ENCODE measurements at regions not wholly inside any gene's neighbourhood (a gene's known extent, or its start where the extent isn't known, plus 50 kb on each side); places are given as distances from the start of the nearest gene placed in this dataset.

DNA sequence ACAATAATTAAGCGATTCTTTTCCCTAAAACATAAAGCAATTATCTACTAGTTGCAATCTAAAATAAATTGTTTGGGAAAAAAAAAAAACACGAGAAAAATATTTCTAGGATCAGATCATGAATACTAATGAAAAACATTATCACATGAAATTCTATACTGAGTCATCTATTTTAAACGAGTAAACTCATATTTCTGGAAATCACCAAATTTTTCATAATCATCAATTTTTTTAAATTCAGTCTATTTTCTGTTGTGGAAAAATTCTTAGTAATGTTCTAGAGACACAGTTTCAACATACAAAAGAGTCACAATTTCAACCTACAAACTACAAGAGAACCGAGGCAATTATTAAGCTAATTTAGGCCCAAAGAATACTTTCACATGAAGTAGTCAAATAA is 245.6 kb upstream of the SOX5 start:
- no peaks in the 10 kb centered on the region for H3K36me3 ChIP-seq (ENCODE audit: control insufficient read depth, insufficient read depth, low read length)
- no peak overlapping the region for H3K4me3 ChIP-seq (ENCODE audit: low read depth, low read length)
- H3K27me3 ChIP-seq (ENCODE audit: control insufficient read depth, insufficient read depth, low read length), result no peaks in the 10 kb centered on the region
- no peak for DNase-seq (ENCODE audit: low read depth)
- TF ChIP-seq, protein P1, sequence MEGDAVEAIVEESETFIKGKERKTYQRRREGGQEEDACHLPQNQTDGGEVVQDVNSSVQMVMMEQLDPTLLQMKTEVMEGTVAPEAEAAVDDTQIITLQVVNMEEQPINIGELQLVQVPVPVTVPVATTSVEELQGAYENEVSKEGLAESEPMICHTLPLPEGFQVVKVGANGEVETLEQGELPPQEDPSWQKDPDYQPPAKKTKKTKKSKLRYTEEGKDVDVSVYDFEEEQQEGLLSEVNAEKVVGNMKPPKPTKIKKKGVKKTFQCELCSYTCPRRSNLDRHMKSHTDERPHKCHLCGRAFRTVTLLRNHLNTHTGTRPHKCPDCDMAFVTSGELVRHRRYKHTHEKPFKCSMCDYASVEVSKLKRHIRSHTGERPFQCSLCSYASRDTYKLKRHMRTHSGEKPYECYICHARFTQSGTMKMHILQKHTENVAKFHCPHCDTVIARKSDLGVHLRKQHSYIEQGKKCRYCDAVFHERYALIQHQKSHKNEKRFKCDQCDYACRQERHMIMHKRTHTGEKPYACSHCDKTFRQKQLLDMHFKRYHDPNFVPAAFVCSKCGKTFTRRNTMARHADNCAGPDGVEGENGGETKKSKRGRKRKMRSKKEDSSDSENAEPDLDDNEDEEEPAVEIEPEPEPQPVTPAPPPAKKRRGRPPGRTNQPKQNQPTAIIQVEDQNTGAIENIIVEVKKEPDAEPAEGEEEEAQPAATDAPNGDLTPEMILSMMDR (IDR thresholded peaks at IDR 0.05; ENCODE audit: insufficient read depth, low read depth, low read length), result no peak
- POLR2A ChIA-PET, result no interaction called here
- CTCF ChIA-PET, result no interaction called here

GRCh38 chr12:24191117-24191516 is 241.6 kb upstream of the SOX5 start:
- no peaks in the 10 kb centered on the region for H3K27me3 ChIP-seq (ENCODE audit: control insufficient read depth, insufficient read depth, low read length)
- POLR2A ChIA-PET, result no interaction called here
- TF ChIP-seq, protein P1 (IDR thresholded peaks at IDR 0.05; ENCODE audit: insufficient read depth, low read depth, low read length), result no peak
- no peaks in the 10 kb centered on the region for H3K36me3 ChIP-seq (ENCODE audit: control insufficient read depth, insufficient read depth, low read length)
- CTCF ChIA-PET, result no interaction called here
- no peak overlapping the region for H3K4me3 ChIP-seq (ENCODE audit: low read depth, low read length)
- DNase-seq (ENCODE audit: low read depth), result no peak

DNA sequence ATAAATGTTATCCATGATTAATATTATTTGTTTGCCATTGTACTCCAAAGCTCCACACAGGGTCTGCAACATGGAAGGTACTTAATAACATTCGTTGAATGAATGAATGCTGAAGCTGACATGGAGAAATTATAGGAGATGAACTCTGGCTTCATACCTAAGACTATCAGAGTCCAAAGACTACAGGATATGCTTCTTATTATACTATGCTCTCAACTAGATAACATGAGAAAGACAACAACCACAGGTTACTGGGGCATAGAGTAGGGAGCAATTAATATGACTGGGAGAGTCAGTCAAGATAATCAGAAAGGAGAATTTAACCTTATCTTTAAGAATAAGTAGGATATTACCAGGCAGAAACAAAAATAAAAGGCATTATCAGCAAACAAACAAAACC is 236.3 kb upstream of the SOX5 start:
- Histone ChIP-seq H3K36me3 (ENCODE audit: control insufficient read depth, insufficient read depth, low read length) (no peaks in the 10 kb centered on the region), H3K27me3 (ENCODE audit: control insufficient read depth, insufficient read depth, low read length) (no peaks in the 10 kb centered on the region), H3K4me3 (ENCODE audit: low read depth, low read length) (no peak overlapping the region)
- ChIA-PET CTCF (no interaction called here), POLR2A (no interaction called here)
- no peak for DNase-seq (ENCODE audit: low read depth)
- TF ChIP-seq, protein P1 (IDR thresholded peaks at IDR 0.05; ENCODE audit: insufficient read depth, low read depth, low read length), result no peak

GRCh38 chr12:24177889-24178288 is 228.4 kb upstream of the SOX5 start:
- ChIA-PET CTCF (no interaction called here), POLR2A (no interaction called here)
- no peak for DNase-seq (ENCODE audit: low read depth)
- H3K27me3 ChIP-seq (ENCODE audit: control insufficient read depth, insufficient read depth, low read length), result no peaks in the 10 kb centered on the region
- TF ChIP-seq, protein P1 (IDR thresholded peaks at IDR 0.05; ENCODE audit: insufficient read depth, low read depth, low read length), result no peak
- H3K36me3 ChIP-seq (ENCODE audit: control insufficient read depth, insufficient read depth, low read length), result no peaks in the 10 kb centered on the region
- no peak overlapping the region for H3K4me3 ChIP-seq (ENCODE audit: low read depth, low read length)

- Histone ChIP-seq H3K27me3 (ENCODE audit: control insufficient read depth, insufficient read depth, low read length) (no peaks in the 10 kb centered on the region), H3K36me3 (ENCODE audit: control insufficient read depth, insufficient read depth, low read length) (no peaks in the 10 kb centered on the region), H3K4me3 (ENCODE audit: low read depth, low read length) (no peak overlapping the region)
- TF ChIP-seq, protein P1 (IDR thresholded peaks at IDR 0.05; ENCODE audit: insufficient read depth, low read depth, low read length), result no peak
- DNase-seq (ENCODE audit: low read depth), result no peak
- CTCF ChIA-PET, result no interaction called here
- POLR2A ChIA-PET, result no interaction called here
Measured at GRCh38 chr12:24175929-24176328, 226.5 kb upstream of the SOX5 start.
